Bronchial epithelial cell (primary cell): ENCODE measurements at regions not wholly inside any gene's neighbourhood (a gene's known extent, or its start where the extent isn't known, plus 50 kb on each side); places are given as distances from the start of the nearest gene placed in this dataset.

Source experiments
- DNase-seq: peaks from one replicate; pipeline ENCODE4 v3.0.0-alpha.2; 2010; ENCODE audit warnings: low read depth
- FAIRE-seq: peaks from 2 replicates; lab custom pipeline; 2011; peaks lifted over from hg19 to GRCh38; lab: Jason Lieb, UNC
- H3K27me3 ChIP-seq: 2 replicates; pipeline ENCODE4 v1.5.1; 2011; ENCODE audit warnings: low read length; ENCODE audit not compliant: control insufficient read depth, insufficient read depth
- H3K36me3 ChIP-seq: 2 replicates; pipeline ENCODE4 v1.5.1; 2011; ENCODE audit warnings: low read length; ENCODE audit not compliant: control insufficient read depth, insufficient read depth
- H3K4me3 ChIP-seq: 2 replicates; pipeline ENCODE4 v1.5.1; 2011; ENCODE audit warnings: mild to moderate bottlenecking, low read depth, low read length, control low read depth
- TF ChIP-seq, protein P1 (sequence below): IDR thresholded peaks from 2 replicates; pipeline ENCODE4 v1.5.1; 2011; ENCODE audit warnings: mild to moderate bottlenecking, moderate library complexity, low read length, control low read depth, inconsistent platforms; ENCODE audit not compliant: insufficient read depth, severe bottlenecking

DNA sequence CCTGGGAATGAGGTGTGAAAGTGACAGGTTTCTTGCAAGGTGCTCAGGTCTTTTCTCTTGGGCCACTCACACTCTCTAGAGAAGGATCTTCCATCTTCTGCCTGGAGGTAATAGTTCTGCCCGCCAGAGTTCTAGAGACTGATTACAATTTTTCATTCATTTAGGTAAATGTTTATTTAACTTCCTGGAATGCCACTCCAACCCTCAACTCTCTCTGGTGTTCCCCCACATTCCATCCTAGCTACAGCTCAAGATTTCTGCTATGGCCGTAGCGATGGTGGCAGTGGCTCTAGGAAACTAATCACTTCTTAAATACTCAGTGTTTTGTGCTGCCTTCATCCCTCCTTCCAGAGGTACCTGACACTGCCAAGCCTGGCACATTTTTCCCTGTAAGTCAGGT is 174.6 kb downstream of the WDR11 start:
- Histone ChIP-seq H3K4me3 (no peak overlapping the region), H3K36me3 (no peaks in the 10 kb centered on the region), H3K27me3 (peaks cover 3% of the 10 kb centered on the region)
- no peak for DNase-seq
- TF ChIP-seq, protein P1, sequence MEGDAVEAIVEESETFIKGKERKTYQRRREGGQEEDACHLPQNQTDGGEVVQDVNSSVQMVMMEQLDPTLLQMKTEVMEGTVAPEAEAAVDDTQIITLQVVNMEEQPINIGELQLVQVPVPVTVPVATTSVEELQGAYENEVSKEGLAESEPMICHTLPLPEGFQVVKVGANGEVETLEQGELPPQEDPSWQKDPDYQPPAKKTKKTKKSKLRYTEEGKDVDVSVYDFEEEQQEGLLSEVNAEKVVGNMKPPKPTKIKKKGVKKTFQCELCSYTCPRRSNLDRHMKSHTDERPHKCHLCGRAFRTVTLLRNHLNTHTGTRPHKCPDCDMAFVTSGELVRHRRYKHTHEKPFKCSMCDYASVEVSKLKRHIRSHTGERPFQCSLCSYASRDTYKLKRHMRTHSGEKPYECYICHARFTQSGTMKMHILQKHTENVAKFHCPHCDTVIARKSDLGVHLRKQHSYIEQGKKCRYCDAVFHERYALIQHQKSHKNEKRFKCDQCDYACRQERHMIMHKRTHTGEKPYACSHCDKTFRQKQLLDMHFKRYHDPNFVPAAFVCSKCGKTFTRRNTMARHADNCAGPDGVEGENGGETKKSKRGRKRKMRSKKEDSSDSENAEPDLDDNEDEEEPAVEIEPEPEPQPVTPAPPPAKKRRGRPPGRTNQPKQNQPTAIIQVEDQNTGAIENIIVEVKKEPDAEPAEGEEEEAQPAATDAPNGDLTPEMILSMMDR: no peak
- no peak for FAIRE-seq

DNA sequence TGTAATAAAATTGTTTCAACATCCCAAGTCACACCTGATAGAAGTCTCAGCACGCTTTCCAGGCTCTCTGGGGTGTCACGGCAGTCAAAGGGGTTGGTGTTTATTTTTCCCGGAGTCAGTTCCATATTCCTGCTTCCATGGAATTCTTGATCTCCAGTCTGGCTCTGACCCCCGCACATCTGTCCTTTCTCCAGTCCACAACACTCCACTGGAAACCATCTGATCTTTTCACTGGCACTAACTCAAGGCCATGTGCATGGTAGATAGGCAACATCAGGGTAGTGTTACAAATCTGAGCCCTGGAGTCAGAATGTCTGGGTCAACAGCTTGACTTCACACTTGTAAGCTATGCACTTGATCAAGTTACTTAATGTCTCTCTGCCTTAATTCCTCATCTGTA is 176.2 kb downstream of the WDR11 start:
- Histone ChIP-seq H3K4me3 (no peak overlapping the region), H3K27me3 (peaks cover 3% of the 10 kb centered on the region), H3K36me3 (no peaks in the 10 kb centered on the region)
- no peak for DNase-seq
- TF ChIP-seq, protein P1: no peak
- no peak for FAIRE-seq

DNA sequence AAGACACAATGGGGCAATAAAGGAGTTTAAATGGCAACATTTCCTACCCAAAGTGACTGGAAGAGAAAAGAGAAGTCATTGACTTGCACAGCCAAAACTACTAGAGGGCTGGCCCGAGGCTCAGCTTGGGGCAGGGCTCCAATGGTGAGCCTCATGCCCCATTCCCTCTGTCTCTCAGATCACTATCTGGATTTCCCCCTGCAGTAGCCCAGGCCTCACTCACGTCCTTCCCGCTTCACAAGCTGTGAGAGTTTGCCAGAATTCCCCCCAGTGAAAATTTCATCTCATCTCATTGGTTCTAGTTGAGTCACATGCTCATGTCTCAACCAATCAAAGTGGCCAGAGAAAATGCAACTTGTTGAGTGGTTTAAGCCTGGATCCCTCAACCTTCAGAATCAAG is 181.3 kb downstream of the WDR11 start:
- no peaks in the 10 kb centered on the region for H3K36me3 ChIP-seq
- no peak for DNase-seq
- no peaks in the 10 kb centered on the region for H3K27me3 ChIP-seq
- TF ChIP-seq, protein P1: no peak
- no peak overlapping the region for H3K4me3 ChIP-seq
- FAIRE-seq: no peak

DNA sequence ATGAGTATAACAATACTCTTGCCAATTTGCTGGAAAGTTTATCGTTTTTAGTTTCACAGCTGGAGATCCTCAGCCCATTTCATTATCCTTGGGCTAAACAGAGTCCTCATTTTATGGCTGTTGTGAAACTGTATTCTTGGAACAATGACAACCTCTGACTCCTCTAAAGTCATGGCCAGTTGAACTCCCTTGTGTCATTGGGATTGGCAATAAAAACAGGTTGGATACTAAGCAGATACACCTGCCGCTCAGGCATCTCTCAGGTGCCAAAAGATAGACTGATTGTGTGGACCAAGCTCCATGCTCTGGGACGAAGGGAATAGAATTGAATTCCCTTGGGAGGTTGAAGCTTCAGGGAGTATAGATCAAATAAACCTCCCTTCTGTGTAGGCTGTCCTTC is 182.2 kb downstream of the WDR11 start:
- DNase-seq (no peak), FAIRE-seq (peak; percentile 43)
- TF ChIP-seq, protein P1: no peak
- H3K4me3 ChIP-seq: no peak overlapping the region
- no peaks in the 10 kb centered on the region for H3K36me3 ChIP-seq
- H3K27me3 ChIP-seq: no peaks in the 10 kb centered on the region

DNA sequence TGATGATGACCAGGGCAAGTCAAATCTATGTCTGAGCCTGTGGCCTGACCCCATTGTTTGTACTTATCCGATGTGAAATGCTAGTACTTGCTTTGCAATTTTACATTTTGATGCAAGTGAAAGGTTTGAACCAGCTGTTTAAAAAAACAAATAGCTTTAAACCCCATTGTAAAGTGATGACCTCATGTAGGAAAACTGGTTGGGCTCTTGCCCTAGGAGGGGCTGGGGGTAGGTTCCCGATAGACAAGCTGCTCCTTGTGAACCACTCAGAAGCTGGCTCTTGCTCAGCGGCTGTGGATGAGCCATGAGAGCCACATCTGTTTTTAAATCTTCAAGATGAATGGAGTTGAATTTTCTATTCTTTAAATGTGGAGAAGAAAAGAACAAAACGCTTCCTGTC is 185.3 kb downstream of the WDR11 start:
- H3K36me3 ChIP-seq: no peaks in the 10 kb centered on the region
- DNase-seq: peak; percentile 62
- no peak for FAIRE-seq
- no peak overlapping the region for H3K4me3 ChIP-seq
- H3K27me3 ChIP-seq: no peaks in the 10 kb centered on the region
- TF ChIP-seq, protein P1: no peak

DNA sequence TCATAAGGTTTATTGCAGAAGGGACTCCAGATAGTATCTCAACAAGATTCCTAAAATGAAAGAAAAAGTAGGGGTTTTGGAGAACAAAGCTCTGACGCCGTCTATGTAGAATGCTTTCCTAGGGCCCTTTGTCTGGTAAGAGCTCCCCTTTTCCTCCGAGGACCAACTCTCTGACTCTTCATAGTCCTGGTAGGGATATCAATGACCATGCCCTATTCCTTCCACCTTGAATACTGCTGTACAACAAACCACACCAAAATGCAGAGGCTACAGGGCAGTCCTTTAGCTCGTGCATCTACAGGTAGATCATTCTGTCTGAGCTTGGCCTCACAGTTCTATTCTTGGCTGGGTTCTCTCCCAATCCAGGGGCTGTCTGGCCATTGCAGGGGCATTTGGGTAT is 190.3 kb downstream of the WDR11 start:
- H3K27me3 ChIP-seq: no peaks in the 10 kb centered on the region
- no peak overlapping the region for H3K4me3 ChIP-seq
- FAIRE-seq (no peak), DNase-seq (no peak)
- TF ChIP-seq, protein P1: no peak
- no peaks in the 10 kb centered on the region for H3K36me3 ChIP-seq
